ENCODE measurements at regions not wholly inside any gene's neighbourhood (a gene's known extent, or its start where the extent isn't known, plus 50 kb on each side); places are given as distances from the start of the nearest gene placed in this dataset.

DNA sequence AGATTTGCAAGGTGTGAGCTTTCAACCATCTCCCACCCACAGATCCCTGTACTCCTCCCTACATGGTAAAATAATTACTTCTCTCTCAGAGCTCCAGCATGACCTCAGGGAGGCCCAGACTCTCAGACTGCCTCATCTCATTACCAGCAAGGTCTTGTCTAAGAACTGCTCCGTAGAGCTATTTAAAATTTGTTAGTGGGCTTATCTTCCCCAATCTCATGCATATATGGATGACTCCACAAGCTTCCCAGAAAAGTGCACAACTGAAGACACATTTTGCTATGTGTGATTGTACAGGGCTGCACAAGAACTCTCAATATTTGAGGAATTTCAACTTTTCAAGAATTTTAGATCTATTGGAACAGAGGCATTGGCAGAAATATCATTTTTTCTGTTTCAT lies 230.3 kb downstream of the CSNK2A3 start:
- TF ChIP-seq CTCF (IDR thresholded peaks at IDR 0.05), result no peak
- TF ChIP-seq POLR2A (IDR thresholded peaks at IDR 0.05), result no peak
